ENCODE measurements at regions not wholly inside any gene's neighbourhood (a gene's known extent, or its start where the extent isn't known, plus 50 kb on each side); places are given as distances from the start of the nearest gene placed in this dataset.
A peak's percentile ranks its signal among the peaks of the same experiment; 100 is the strongest.

DNA sequence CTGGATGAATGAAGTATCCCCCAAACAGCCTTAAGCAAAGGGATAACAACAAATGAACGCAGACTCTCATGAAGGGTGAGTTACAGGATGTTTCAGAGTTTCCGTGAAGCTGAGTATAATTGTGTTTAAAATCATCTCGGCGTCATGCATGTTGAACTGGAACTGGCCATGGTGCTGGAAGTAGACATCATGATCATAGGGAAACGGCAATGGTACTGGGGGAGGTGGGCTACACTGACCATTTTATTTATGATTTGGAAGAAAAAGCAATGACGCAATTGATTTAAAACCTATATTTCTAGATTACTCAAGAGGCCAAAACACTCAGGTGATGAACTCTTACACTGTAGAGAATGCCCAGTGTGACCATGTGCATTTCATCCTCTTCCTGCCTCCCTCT lies 387.9 kb upstream of the MYT1L start:
- ChIA-PET POLR2A (no interaction called here), CTCF (no interaction called here)
- intact Hi-C loops (cut with micrococcal nuclease) = no loop called here

More for the DNA sequence above, 387.9 kb upstream of the MYT1L start:
- RAD21 ChIA-PET (ENCODE audit: low non-redundant PET in 1 of 2, low total read pairs in 2 of 2, uncharacterized antibody in 2 of 2, unreplicated experiment in 2 of 2) = no interaction called here
- Histone ChIP-seq H3K27me3 (ENCODE audit: insufficient read depth, low read length) (peaks cover 35% of the 10 kb centered on the region), H2AFZ (ENCODE audit: low read depth, low read length, poor library complexity, severe bottlenecking) (no peak overlapping the region), H4K20me1 (ENCODE audit: insufficient read depth) (no peaks in the 10 kb centered on the region), H3K4me3 (replicated peaks in 1 of 2; ENCODE audit: low read depth in 1 of 2, low read length in 2 of 2) (no peak overlapping the region), H3K9ac (ENCODE audit: low read length) (no peak overlapping the region), H3K9me2 (ENCODE audit: insufficient read depth) (no peaks in the 10 kb centered on the region), H3K9me3 (ENCODE audit: control insufficient read depth in 1 of 2, insufficient read depth in 1 of 2, low read depth in 1 of 2, low read length in 2 of 2) (no peaks in the 10 kb centered on the region), H3K4me2 (ENCODE audit: low read length) (no peak overlapping the region), H3K79me2 (ENCODE audit: insufficient read depth, low read length) (no peaks in the 10 kb centered on the region), H3K4me1 (ENCODE audit: control insufficient read depth in 1 of 2, insufficient read depth in 2 of 2, low read length in 2 of 2) (no peaks in the 10 kb centered on the region), H3K27ac (ENCODE audit: low read depth, low read length) (no peak overlapping the region), H3K36me3 (ENCODE audit: control insufficient read depth in 1 of 2, insufficient read depth in 2 of 2, low read length in 2 of 2) (no peaks in the 10 kb centered on the region)
- no TSS peak for BruUV-seq (replicated peaks)
- no peak for TF ChIP-seq CBX3 (IDR thresholded peaks at IDR 0.05; ENCODE audit: low read depth)
- no peak for TF ChIP-seq EGR1 (IDR thresholded peaks at IDR 0.05; ENCODE audit: low read depth)
- TF ChIP-seq RAD21 (IDR thresholded peaks at IDR 0.05; ENCODE audit: low read depth) = no peak
- no peak for TF ChIP-seq SIN3A (IDR thresholded peaks at IDR 0.05; ENCODE audit: low read depth)
- peak; percentile 50 for TF ChIP-seq REST (IDR thresholded peaks at IDR 0.05; ENCODE audit: low read depth)
- TF ChIP-seq YY1 (IDR thresholded peaks at IDR 0.05; ENCODE audit: extremely low read depth, insufficient replicate concordance, low read depth, low read length) = no peak
- TF ChIP-seq, protein P1, sequence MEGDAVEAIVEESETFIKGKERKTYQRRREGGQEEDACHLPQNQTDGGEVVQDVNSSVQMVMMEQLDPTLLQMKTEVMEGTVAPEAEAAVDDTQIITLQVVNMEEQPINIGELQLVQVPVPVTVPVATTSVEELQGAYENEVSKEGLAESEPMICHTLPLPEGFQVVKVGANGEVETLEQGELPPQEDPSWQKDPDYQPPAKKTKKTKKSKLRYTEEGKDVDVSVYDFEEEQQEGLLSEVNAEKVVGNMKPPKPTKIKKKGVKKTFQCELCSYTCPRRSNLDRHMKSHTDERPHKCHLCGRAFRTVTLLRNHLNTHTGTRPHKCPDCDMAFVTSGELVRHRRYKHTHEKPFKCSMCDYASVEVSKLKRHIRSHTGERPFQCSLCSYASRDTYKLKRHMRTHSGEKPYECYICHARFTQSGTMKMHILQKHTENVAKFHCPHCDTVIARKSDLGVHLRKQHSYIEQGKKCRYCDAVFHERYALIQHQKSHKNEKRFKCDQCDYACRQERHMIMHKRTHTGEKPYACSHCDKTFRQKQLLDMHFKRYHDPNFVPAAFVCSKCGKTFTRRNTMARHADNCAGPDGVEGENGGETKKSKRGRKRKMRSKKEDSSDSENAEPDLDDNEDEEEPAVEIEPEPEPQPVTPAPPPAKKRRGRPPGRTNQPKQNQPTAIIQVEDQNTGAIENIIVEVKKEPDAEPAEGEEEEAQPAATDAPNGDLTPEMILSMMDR (IDR thresholded peaks at IDR 0.05 in 2 of 3, conservative IDR thresholded peaks at IDR 0.05 in 1 of 3; ENCODE audit: borderline replicate concordance in 1 of 3, insufficient read depth in 1 of 3, low read depth in 2 of 3, low read length in 2 of 3) = no peak
- no peak for TF ChIP-seq POLR2AphosphoS5 (IDR thresholded peaks at IDR 0.05; ENCODE audit: low read depth, low read length)
- TF ChIP-seq, protein P2, sequence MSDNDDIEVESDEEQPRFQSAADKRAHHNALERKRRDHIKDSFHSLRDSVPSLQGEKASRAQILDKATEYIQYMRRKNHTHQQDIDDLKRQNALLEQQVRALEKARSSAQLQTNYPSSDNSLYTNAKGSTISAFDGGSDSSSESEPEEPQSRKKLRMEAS (IDR thresholded peaks at IDR 0.05) = no peak
- no peak for ATAC-seq
- no peak for DNase-seq (ENCODE audit: low read depth, low spot score)

Data from HCT116 (cell line).